Renal pelvis (tissue), 1 donor: ENCODE measurements at regions not wholly inside any gene's neighbourhood (a gene's known extent, or its start where the extent isn't known, plus 50 kb on each side); places are given as distances from the start of the nearest gene placed in this dataset.

Experiments
- DNase-seq: peaks from one replicate; pipeline ENCODE4 v3.0.0-alpha.2; 2013

DNA sequence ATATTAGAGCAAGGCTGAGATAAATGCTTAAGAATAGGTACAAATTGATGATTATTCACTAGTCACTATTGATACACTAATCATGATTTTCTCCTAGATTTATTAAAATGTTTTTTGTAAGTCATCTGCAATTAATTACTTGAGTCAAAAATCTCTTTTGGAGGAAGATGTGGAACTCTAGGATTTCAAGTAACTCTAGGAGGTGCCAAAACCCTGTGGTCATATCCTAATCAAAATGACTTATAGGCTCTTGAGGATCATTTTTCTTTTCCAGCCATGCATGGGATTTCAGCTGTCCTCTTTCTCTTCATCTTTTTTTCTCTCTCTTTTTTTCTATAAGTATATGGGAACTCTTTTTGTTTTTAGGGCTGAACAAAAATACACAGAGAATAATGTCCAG lies 141.8 kb upstream of the CD180 start:
- DNase-seq, result no peak

- no peak for DNase-seq
Measured at GRCh38 chr5:67337751-67338150, 141.2 kb upstream of the CD180 start.

DNA sequence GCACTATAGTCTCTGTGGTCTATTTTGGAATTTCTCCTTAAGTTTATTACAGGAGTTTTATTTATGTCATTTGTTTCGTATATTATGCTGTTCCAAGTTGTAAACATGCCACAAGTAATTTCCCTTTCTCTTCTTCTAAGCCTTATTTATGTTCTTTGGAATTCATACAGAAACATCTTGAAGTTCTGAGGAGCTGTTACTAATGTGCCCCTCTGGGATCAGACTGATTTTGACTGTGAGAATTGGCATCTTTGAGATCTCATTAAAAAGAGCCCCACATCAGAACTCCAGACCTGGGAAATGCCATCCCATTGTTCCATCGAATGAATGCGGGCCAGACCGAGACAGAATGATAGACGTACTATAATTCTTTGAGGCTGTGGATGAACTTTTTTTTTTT lies 138.8 kb upstream of the CD180 start:
- DNase-seq, result no peak

GRCh38 chr5:67334373-67334772 lies 137.8 kb upstream of the CD180 start:
- DNase-seq, result no peak

GRCh38 chr5:67333171-67333570 lies 136.6 kb upstream of the CD180 start:
- no peak for DNase-seq

DNA sequence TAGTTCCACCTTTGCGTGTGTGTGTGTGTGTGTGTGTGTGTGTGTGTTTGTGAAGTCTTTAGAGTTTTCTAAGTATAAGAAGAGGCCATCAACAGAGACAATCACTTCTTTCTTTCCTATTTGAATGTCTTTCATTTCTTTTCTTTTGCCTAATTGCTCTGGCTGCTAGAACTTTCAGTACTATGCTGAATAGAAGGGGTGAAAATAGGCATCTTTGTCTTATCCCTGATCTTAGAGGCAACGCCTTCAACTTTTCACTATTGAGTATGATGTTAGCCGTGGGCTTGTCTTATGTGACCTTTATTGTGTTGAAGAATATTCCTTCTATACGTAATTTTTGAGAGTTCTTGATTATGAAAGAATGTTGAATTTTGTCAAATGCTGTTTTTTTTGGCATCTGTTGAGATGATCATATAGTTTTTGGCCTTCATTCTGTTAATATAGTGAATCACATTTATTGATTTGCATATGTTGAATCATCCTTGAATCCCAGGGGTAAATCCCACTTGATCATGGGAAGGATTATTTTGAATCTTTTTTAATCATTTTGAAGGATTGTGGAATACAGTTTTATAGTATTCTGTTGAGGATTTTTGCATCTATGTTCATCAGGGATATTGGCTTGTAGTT lies 134.8 kb upstream of the CD180 start:
- no peak for DNase-seq

GRCh38 chr5:67319935-67320725 lies 123.5 kb upstream of the CD180 start:
- no peak for DNase-seq

DNA sequence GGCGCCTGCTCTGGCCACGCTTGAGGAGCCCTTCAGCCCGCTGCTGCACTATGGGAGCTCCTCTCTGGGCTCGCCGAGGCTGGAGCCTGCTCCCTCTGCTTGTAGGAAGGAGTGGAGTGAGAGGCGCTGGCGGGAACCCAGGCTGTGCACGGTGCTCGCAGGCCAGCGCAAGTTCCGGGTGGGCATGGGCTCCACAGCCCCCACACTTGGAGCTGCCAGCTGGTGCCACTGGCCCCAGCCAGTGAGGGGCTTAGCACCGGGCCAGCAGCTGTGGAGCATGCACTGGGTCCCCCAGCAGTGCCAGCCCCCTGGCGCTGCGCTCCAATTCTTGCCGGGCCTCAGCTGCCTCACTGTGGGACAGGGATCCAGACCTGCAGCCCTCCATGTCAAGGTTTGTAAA lies 122.1 kb upstream of the CD180 start:
- DNase-seq, result no peak

- no peak for DNase-seq
Measured at GRCh38 chr5:67317603-67318002, 121.0 kb upstream of the CD180 start.

GRCh38 chr5:67316695-67317094 lies 120.1 kb upstream of the CD180 start:
- no peak for DNase-seq

- DNase-seq, result no peak
Measured at GRCh38 chr5:67315082-67315989, 118.7 kb upstream of the CD180 start.

DNA sequence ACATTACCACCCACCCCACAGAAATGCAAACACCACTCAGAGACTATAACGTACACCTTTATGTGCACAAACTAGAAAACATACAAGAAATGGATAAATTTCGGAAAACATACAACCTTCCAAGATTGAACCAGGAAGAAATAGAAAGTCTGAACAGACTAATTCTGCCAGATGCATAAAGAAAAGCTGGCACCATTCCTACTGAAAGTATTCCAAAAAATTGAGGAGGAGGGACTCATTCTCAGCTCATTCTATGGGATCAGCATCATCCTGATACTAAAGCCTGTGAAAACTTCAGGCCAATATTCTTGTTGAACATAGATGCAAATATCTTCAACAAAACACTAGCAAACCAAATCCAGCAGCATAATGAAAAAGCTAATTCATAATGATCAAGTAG lies 115.1 kb upstream of the CD180 start:
- DNase-seq, result no peak

DNA sequence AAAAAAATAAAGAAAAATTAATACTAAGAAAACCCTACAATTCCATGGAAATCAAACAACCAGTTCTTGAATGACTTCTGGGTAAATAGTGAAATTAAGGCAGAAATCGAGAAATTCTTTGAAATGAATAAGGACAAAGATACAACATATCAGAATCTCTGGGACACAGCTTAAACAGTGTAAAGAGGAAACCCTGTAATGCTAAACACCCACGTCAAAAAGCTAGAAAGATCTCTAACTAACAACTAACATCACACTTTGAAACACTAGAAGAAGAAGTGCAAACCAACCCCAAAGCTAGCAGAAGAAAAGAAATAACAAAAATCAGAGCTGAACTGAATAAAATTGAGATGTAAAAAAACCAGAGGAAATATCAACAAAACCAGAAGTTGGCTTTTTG lies 114.6 kb upstream of the CD180 start:
- no peak for DNase-seq

- no peak for DNase-seq
Measured at GRCh38 chr5:67310740-67311139, 114.1 kb upstream of the CD180 start.

GRCh38 chr5:67310169-67310568 lies 113.6 kb upstream of the CD180 start:
- no peak for DNase-seq

DNA sequence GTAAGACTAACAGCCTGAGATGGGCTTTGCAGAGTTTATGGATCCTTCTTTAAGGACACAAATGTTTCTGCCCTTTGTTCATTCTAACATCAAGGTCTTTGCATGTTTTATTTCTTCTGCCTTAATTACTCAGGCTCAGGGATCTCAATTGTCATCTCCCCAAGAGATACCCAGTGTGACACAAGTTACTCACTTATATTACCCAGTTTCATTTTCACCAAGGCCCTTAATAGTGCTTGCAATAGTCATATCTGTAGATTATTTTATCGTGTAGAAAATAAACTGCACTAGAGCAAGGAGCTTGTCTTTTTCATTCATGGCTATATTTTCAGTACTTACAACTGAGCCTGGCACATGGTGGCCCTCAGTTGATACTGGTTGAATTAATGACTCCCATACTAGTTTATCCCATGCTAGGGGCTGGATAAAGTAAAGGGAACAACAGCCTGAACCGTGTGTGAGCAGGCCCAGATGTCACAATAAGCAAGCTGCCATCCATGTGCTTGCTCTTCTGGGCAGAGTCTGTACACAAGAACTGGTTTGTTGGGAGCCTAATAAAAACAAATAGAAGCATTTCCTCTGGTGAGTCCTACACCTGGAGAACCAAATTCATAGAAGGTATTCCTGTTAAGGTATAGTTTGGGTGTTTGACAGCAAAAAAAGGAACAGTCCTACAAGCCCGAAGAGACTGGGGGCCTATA lies 112.5 kb upstream of the CD180 start:
- DNase-seq, result no peak

GRCh38 chr5:67306965-67307607 lies 110.5 kb upstream of the CD180 start:
- no peak for DNase-seq

DNA sequence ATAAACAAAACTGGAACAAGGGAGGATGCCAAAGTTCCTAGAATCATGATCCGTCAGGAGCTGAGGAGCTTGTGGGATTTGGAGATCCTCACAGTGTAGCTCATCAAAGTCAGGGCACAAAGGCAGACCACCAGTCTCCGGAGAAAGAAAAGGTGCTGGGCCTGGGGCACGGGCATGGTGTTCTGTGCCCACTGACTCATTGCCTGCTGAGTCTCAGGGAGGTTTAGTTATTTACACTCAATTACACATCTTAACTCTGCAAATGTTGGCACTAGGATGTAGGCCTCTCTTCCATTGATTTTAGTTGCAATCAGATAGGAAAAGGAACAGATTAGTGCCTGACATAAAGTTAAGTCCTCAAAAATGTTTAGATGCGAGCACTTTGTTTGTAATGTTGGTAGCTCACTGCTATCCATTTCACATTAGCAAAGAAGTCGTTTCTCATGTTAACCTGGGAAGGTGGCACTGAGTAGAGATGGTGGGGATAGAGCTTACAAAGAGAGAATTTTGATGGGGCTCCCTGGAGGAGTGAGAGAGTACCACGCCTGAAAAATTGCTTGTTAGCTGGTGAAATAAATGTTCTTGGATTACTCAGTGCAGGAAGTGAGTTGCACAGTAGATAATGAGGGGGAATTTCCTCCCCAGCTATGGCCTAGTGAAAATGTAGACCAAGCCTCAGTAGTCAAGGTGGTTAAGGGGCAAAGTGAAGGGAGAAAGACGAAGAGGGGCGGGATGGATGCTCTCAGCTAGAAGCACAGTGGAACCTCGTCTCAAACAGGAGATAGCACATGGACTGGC lies 109.5 kb upstream of the CD180 start:
- DNase-seq, result no peak

- no peak for DNase-seq
Measured at GRCh38 chr5:67305401-67305800, 108.8 kb upstream of the CD180 start.

DNA sequence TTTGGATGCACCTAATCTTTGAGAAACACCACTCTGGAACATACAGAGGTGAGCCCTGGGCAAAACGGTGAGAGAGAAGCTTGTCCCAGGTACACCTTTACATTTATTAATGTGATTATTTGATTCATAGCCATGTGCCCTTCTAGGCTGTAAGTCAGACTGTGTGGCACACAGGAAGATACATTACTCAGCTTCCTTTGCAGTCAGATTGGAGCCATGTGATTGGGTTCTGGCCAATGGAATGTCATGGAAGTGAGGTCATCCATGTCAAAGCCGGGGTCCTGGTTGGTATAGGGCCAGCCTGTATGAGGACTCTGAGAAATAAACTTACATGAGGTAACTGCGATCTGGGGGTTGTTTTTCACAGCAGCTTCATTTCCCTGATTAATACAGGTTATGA lies 106.8 kb upstream of the CD180 start:
- DNase-seq, result no peak
